OCI-LY1 (cell line): ENCODE measurements at regions not wholly inside any gene's neighbourhood (a gene's known extent, or its start where the extent isn't known, plus 50 kb on each side); places are given as distances from the start of the nearest gene placed in this dataset.

Experiments used
- H2AFZ ChIP-seq: fragments of 200-600 bp; sonication (generic), shearing (Covaris generic); 2 replicates; pipeline ENCODE4 v1.6.0; 2014; ENCODE audit warnings: antibody characterized with exemption, mild to moderate bottlenecking, low read length
- H3F3A ChIP-seq: fragments of 200-600 bp; sonication (generic), shearing (Covaris generic); 2 replicates; pipeline ENCODE4 v1.6.0; 2014; ENCODE audit warnings: mild to moderate bottlenecking, antibody characterized with exemption, low read length, moderate library complexity; ENCODE audit not compliant: insufficient read depth
- H3K27ac ChIP-seq: fragments of 200-600 bp; sonication (generic); 2 replicates; pipeline ENCODE4 v1.5.1; 2014; ENCODE audit warnings: low read length, mixed run types, mild to moderate bottlenecking, low read depth; ENCODE audit not compliant: poor library complexity, severe bottlenecking
- H3K27me3 ChIP-seq: fragments of 200-600 bp; sonication (generic); 2 replicates; pipeline ENCODE4 v1.6.0; 2014; ENCODE audit warnings: antibody characterized with exemption, mild to moderate bottlenecking, low read length, moderate library complexity; ENCODE audit not compliant: insufficient read depth
- H3K36me3 ChIP-seq: fragments of 200-600 bp; sonication (generic); 2 replicates; pipeline ENCODE4 v1.6.1; 2014; ENCODE audit warnings: mild to moderate bottlenecking, antibody characterized with exemption, low read length, moderate library complexity, mixed read lengths; ENCODE audit not compliant: insufficient read depth
- H3K4me1 ChIP-seq: fragments of 200-600 bp; sonication (generic); 2 replicates; pipeline ENCODE4 v1.5.1; 2014; ENCODE audit warnings: mild to moderate bottlenecking, low read length, moderate library complexity; ENCODE audit not compliant: insufficient read depth, severe bottlenecking
- H3K4me2 ChIP-seq: fragments of 200-600 bp; sonication (generic), shearing (Covaris generic); 2 replicates; pipeline ENCODE4 v1.6.1; 2014; ENCODE audit warnings: low read length
- H3K4me3 ChIP-seq: fragments of 200-600 bp; sonication (generic); 2 replicates; pipeline ENCODE4 v1.5.1; 2014; ENCODE audit warnings: low read length, low read depth, mild to moderate bottlenecking, mixed read lengths; ENCODE audit not compliant: poor library complexity, severe bottlenecking
- H3K79me2 ChIP-seq: fragments of 200-600 bp; shearing (Covaris generic); 2 replicates; pipeline ENCODE4 v1.6.1; 2016; ENCODE audit warnings: mixed run types, low read length, mixed read lengths; ENCODE audit not compliant: insufficient read depth
- H3K9ac ChIP-seq: fragments of 200-600 bp; sonication (generic), shearing (Covaris generic); 2 replicates; pipeline ENCODE4 v1.6.1; 2014; ENCODE audit warnings: mild to moderate bottlenecking, low read length, mixed read lengths
- H3K9me2 ChIP-seq: fragments of 200-600 bp; sonication (generic), shearing (Covaris generic); 2 replicates; pipeline ENCODE4 v1.6.1; 2014; ENCODE audit warnings: low read depth, mild to moderate bottlenecking, low read length, mixed read lengths
- H3K9me3 ChIP-seq: fragments of 200-600 bp; shearing (Covaris generic); 2 replicates; pipeline ENCODE4 v1.6.1; 2014; ENCODE audit warnings: low read length, mixed read lengths
- H4K20me1 ChIP-seq: fragments of 200-600 bp; sonication (generic), shearing (Covaris generic); 2 replicates; pipeline ENCODE4 v1.6.0; 2016; ENCODE audit warnings: mild to moderate bottlenecking, low read length; ENCODE audit not compliant: insufficient read depth
- CTCF ChIP-seq: fragments of 200-600 bp; sonication (generic), shearing (Covaris generic); IDR thresholded peaks from 2 replicates; pipeline ENCODE4 v1.5.1; 2017; ENCODE audit warnings: mild to moderate bottlenecking, antibody characterized with exemption, low read length, moderate library complexity, mixed read lengths
- EZH2 ChIP-seq: fragments of 200-600 bp; sonication (generic), shearing (Covaris generic); IDR thresholded peaks from 2 replicates; pipeline ENCODE4 v1.8.0; 2017; ENCODE audit warnings: borderline replicate concordance, mixed run types, mild to moderate bottlenecking, antibody characterized with exemption, low read length, moderate library complexity, mixed read lengths

- no peak overlapping the region for H3K9ac ChIP-seq
- no peak for TF ChIP-seq CTCF
- no peak for TF ChIP-seq EZH2
- H2AFZ ChIP-seq: no peak overlapping the region
- no peaks in the 10 kb centered on the region for H3K9me3 ChIP-seq
- H3K4me2 ChIP-seq: no peak overlapping the region
- H4K20me1 ChIP-seq: no peaks in the 10 kb centered on the region
- H3K4me1 ChIP-seq: no peaks in the 10 kb centered on the region
- H3K79me2 ChIP-seq: no peaks in the 10 kb centered on the region
- no peaks in the 10 kb centered on the region for H3K27me3 ChIP-seq
- no peak overlapping the region for H3K27ac ChIP-seq
- no peaks in the 10 kb centered on the region for H3F3A ChIP-seq
- no peaks in the 10 kb centered on the region for H3K36me3 ChIP-seq
- no peaks in the 10 kb centered on the region for H3K9me2 ChIP-seq
- no peak overlapping the region for H3K4me3 ChIP-seq
These were observed 225.8 kb upstream of the SFRP2 start for GRCh38 chr4:154014407-154015321.

- Histone ChIP-seq H3K79me2 (no peaks in the 10 kb centered on the region), H3K27me3 (no peaks in the 10 kb centered on the region)
- TF ChIP-seq EZH2 (no peak), CTCF (no peak)
These were observed 224.7 kb upstream of the SFRP2 start for GRCh38 chr4:154013576-154013975.

GRCh38 chr4:154010371-154010770, 221.5 kb upstream of the SFRP2 start:
- Histone ChIP-seq H3F3A (no peaks in the 10 kb centered on the region), H3K9ac (no peak overlapping the region), H3K27me3 (no peaks in the 10 kb centered on the region), H3K27ac (no peak overlapping the region), H2AFZ (no peak overlapping the region), H3K4me3 (no peak overlapping the region), H3K4me1 (no peaks in the 10 kb centered on the region), H3K4me2 (no peak overlapping the region), H3K79me2 (no peaks in the 10 kb centered on the region), H3K9me2 (no peaks in the 10 kb centered on the region), H3K36me3 (no peaks in the 10 kb centered on the region), H4K20me1 (no peaks in the 10 kb centered on the region), H3K9me3 (no peaks in the 10 kb centered on the region)
- TF ChIP-seq CTCF: no peak
- TF ChIP-seq EZH2: no peak

More at GRCh38 chr4:154013576-154013975, 224.7 kb upstream of the SFRP2 start:
- Histone ChIP-seq H3K4me2 (no peak overlapping the region), H3K9me3 (no peaks in the 10 kb centered on the region), H3F3A (no peaks in the 10 kb centered on the region), H4K20me1 (no peaks in the 10 kb centered on the region), H2AFZ (no peak overlapping the region), H3K9ac (no peak overlapping the region), H3K27ac (no peak overlapping the region), H3K9me2 (no peaks in the 10 kb centered on the region), H3K4me3 (no peak overlapping the region), H3K36me3 (no peaks in the 10 kb centered on the region), H3K4me1 (no peaks in the 10 kb centered on the region)
